C4-2B (cell line): ENCODE measurements at regions not wholly inside any gene's neighbourhood (a gene's known extent, or its start where the extent isn't known, plus 50 kb on each side); places are given as distances from the start of the nearest gene placed in this dataset.

Experiments used
- H3K27ac ChIP-seq: fragments of 450-650 bp; 2 replicates; pipeline ENCODE4 v1.5.1; 2017
- CTCF ChIP-seq: fragments of 450-650 bp; conservative IDR thresholded peaks from 2 replicates; pipeline ENCODE4 v1.5.1; 2017; ENCODE audit warnings: mild to moderate bottlenecking
- ZFX ChIP-seq: fragments of 450-650 bp; IDR thresholded peaks from 2 replicates; pipeline ENCODE4 v1.6.1; 2017

GRCh38 chr7:110400411-110400810 is 690.5 kb upstream of the LRRN3 start:
- TF ChIP-seq ZFX = no peak
- no peak for TF ChIP-seq CTCF
- no peak overlapping the region for H3K27ac ChIP-seq

- no peak overlapping the region for H3K27ac ChIP-seq
- TF ChIP-seq ZFX = no peak
- no peak for TF ChIP-seq CTCF
Observed at GRCh38 chr7:110407242-110407641, 683.7 kb upstream of the LRRN3 start.

- H3K27ac ChIP-seq = no peak overlapping the region
- TF ChIP-seq ZFX = no peak
- TF ChIP-seq CTCF = no peak
Observed at GRCh38 chr7:110407706-110408105, 683.2 kb upstream of the LRRN3 start.

GRCh38 chr7:110412614-110413013 is 678.3 kb upstream of the LRRN3 start:
- TF ChIP-seq ZFX (no peak), CTCF (no peak)
- no peak overlapping the region for H3K27ac ChIP-seq

GRCh38 chr7:110413038-110413437 is 677.9 kb upstream of the LRRN3 start:
- no peak for TF ChIP-seq CTCF
- TF ChIP-seq ZFX = no peak
- no peak overlapping the region for H3K27ac ChIP-seq

- TF ChIP-seq CTCF = no peak
- no peak for TF ChIP-seq ZFX
- no peak overlapping the region for H3K27ac ChIP-seq
Observed at GRCh38 chr7:110417611-110418010, 673.3 kb upstream of the LRRN3 start.

GRCh38 chr7:110418659-110419280 is 672.2 kb upstream of the LRRN3 start:
- H3K27ac ChIP-seq = no peak overlapping the region
- TF ChIP-seq ZFX (no peak), CTCF (no peak)
